Panc1 (cell line): ENCODE measurements at regions not wholly inside any gene's neighbourhood (a gene's known extent, or its start where the extent isn't known, plus 50 kb on each side); places are given as distances from the start of the nearest gene placed in this dataset.

Experiments
- ATAC-seq: fragments of 200-7000 bp; cut with Tn5 transposase; 2 replicates; pipeline ENCODE4 v1.9.1; 2020; ENCODE audit warnings: mild to moderate bottlenecking, moderate library complexity
- BruUV-seq: library from RNA; stranded (reverse); fragments of 400-500 nt; replicated peaks from 2 replicates; lab custom pipeline; 2021; lab: Mats Ljungman, UMichigan
- CTCF ChIA-PET: fragments of 300-600 bp; sonication (Branson Sonifier 250); formaldehyde crosslinking; loops from one replicate; lab custom pipeline; 2022; ENCODE audit warnings: antibody characterized with exemption; lab: Charles Lee
- POLR2A ChIA-PET: fragments of 300-600 bp; sonication (Branson Sonifier 250); formaldehyde crosslinking; loops from one replicate; lab custom pipeline; 2022; ENCODE audit warnings: antibody characterized with exemption; lab: Charles Lee
- DNase-seq: peaks from one replicate; pipeline ENCODE4 v3.0.0-alpha.2; 2010; ENCODE audit warnings: low read depth, low spot score
- H3K27ac ChIP-seq: 2 replicates; pipeline ENCODE4 v1.5.1; 2011; ENCODE audit warnings: mild to moderate bottlenecking, low read length, inconsistent platforms
- H3K27me3 ChIP-seq: fragments of 200-500 bp; sonication (Bioruptor generic); 2 replicates; pipeline ENCODE4 v1.6.0; 2014; ENCODE audit warnings: low read length, inconsistent platforms; ENCODE audit not compliant: control insufficient read depth, insufficient read depth
- H3K36me3 ChIP-seq: fragments of 200-500 bp; sonication (Bioruptor generic); 2 replicates; pipeline ENCODE4 v1.5.1; 2014; ENCODE audit warnings: inconsistent platforms, mild to moderate bottlenecking, low read length, moderate library complexity; ENCODE audit not compliant: control insufficient read depth, insufficient read depth
- H3K4me1 ChIP-seq: 2 replicates; pipeline ENCODE4 v1.5.1; 2011; ENCODE audit warnings: inconsistent platforms, mild to moderate bottlenecking, low read length, moderate library complexity; ENCODE audit not compliant: control insufficient read depth, insufficient read depth
- H3K4me3 ChIP-seq, 2 experiments: 2 replicates each; pipeline ENCODE4 v1.5.1; 2011 to 2012; ENCODE audit warnings: low read depth in 2 of 2, low read length in 2 of 2, mild to moderate bottlenecking in 2 of 2, inconsistent platforms in 1 of 2, moderate library complexity in 1 of 2
- H3K9me3 ChIP-seq: fragments of 200-500 bp; sonication (Bioruptor generic); 2 replicates; pipeline ENCODE4 v1.5.1; 2014; ENCODE audit warnings: low read depth, mild to moderate bottlenecking, inconsistent platforms, low read length, moderate library complexity; ENCODE audit not compliant: control insufficient read depth, insufficient read depth
- POLR2AphosphoS5 ChIP-seq: IDR thresholded peaks from 2 replicates; pipeline ENCODE4 v1.6.1; 2012; ENCODE audit warnings: mild to moderate bottlenecking, low read depth, low read length, moderate library complexity
- REST ChIP-seq, 2 experiments: IDR thresholded peaks; 2 replicates each; pipeline ENCODE4 v1.6.1; 2011 to 2012; ENCODE audit warnings: low read depth in 2 of 2, control low read depth in 1 of 2, low read length in 1 of 2, mild to moderate bottlenecking in 1 of 2, moderate library complexity in 1 of 2; ENCODE audit not compliant: insufficient read depth in 1 of 2
- SIN3A ChIP-seq: IDR thresholded peaks from 2 replicates; pipeline ENCODE4 v1.6.1; 2012; ENCODE audit warnings: low read depth, mild to moderate bottlenecking, low read length, moderate library complexity, borderline replicate concordance; ENCODE audit not compliant: insufficient read depth
- TCF7L2 ChIP-seq: IDR thresholded peaks from 2 replicates; pipeline ENCODE4 v1.6.1; 2011; ENCODE audit warnings: mild to moderate bottlenecking, low read depth, low read length, inconsistent platforms
- in situ Hi-C: cut with HindIII; loops from 2 replicates; pipeline ENCODE4 v1.10.0; 2016; ENCODE audit warnings: low sequenced_read_pairs, low pct_unique_long_range_greater_than_20kb
- intact Hi-C: fragments of 100-400 bp; cut with micrococcal nuclease; formaldehyde crosslinking; loops from one replicate; pipeline ENCODE4 v1.10.0; 2022; ENCODE audit not compliant: unreplicated experiment
- TF ChIP-seq, protein P1 (sequence below): fragments of 450-650 bp; IDR thresholded peaks from 2 replicates; pipeline ENCODE4 v1.5.1; 2017; ENCODE audit warnings: mild to moderate bottlenecking

DNA sequence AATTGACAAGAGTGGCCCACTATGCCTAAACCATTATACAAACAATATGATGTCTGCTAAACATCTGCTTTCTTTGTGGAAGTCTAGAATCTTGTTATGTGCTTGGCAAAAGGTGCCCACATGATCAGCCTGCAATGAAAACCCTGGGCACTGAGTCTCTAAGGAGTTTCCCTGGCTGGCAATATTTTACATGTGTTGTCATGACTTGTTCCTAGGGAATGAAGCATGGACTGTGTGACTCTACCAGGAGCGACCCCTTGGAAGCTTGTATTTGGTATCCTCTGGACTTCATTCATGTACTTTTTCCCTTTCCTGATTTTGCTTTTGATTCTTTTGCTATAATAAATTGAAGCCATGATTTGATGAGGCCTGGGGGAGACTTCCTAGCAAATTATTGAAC is 324.9 kb downstream of the HHIPL2 start:
- no peaks in the 10 kb centered on the region for H3K9me3 ChIP-seq
- no peak for TF ChIP-seq TCF7L2
- TF ChIP-seq POLR2AphosphoS5, result no peak
- TF ChIP-seq REST (IDR thresholded peaks at IDR 0.05; ENCODE audit: insufficient read depth in 1 of 2, low read depth in 2 of 2, low read length in 1 of 2), result no peak
- TF ChIP-seq, protein P1, sequence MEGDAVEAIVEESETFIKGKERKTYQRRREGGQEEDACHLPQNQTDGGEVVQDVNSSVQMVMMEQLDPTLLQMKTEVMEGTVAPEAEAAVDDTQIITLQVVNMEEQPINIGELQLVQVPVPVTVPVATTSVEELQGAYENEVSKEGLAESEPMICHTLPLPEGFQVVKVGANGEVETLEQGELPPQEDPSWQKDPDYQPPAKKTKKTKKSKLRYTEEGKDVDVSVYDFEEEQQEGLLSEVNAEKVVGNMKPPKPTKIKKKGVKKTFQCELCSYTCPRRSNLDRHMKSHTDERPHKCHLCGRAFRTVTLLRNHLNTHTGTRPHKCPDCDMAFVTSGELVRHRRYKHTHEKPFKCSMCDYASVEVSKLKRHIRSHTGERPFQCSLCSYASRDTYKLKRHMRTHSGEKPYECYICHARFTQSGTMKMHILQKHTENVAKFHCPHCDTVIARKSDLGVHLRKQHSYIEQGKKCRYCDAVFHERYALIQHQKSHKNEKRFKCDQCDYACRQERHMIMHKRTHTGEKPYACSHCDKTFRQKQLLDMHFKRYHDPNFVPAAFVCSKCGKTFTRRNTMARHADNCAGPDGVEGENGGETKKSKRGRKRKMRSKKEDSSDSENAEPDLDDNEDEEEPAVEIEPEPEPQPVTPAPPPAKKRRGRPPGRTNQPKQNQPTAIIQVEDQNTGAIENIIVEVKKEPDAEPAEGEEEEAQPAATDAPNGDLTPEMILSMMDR, result no peak
- no peak for TF ChIP-seq SIN3A
- CTCF ChIA-PET, result no interaction called here
- DNase-seq, result no peak
- POLR2A ChIA-PET, result no interaction called here
- H3K27ac ChIP-seq, result no peak overlapping the region
- ATAC-seq, result no peak
- H3K4me1 ChIP-seq, result no peaks in the 10 kb centered on the region
- no peaks in the 10 kb centered on the region for H3K36me3 ChIP-seq
- intact Hi-C loops (no loop called here), in situ Hi-C loops (no loop called here)
- H3K27me3 ChIP-seq, result no peaks in the 10 kb centered on the region
- H3K4me3 ChIP-seq, result no peak overlapping the region
- no TSS peak for BruUV-seq

- Histone ChIP-seq H3K36me3 (no peaks in the 10 kb centered on the region), H3K4me3 (no peak overlapping the region), H3K4me1 (no peaks in the 10 kb centered on the region), H3K9me3 (no peaks in the 10 kb centered on the region), H3K27ac (no peak overlapping the region), H3K27me3 (no peaks in the 10 kb centered on the region; the same call in 1 of the 2 replicates)
- DNase-seq (no peak), ATAC-seq (no peak)
- intact Hi-C loops, result no loop called here
- TF ChIP-seq TCF7L2 (no peak), SIN3A (no peak), REST (IDR thresholded peaks at IDR 0.05; ENCODE audit: insufficient read depth in 1 of 2, low read depth in 2 of 2, low read length in 1 of 2) (no peak), POLR2AphosphoS5 (no peak)
- TF ChIP-seq, protein P1, result no peak
- ChIA-PET POLR2A (no interaction called here), CTCF (no interaction called here)
- in situ Hi-C loops, result no loop called here
- BruUV-seq, result no TSS peak
Measured at GRCh38 chr1:222216255-222216754, 331.6 kb downstream of the HHIPL2 start.
